Loucy (cell line): ENCODE measurements at regions not wholly inside any gene's neighbourhood (a gene's known extent, or its start where the extent isn't known, plus 50 kb on each side); places are given as distances from the start of the nearest gene placed in this dataset.

Source experiments
- H2AFZ ChIP-seq: fragments of 200-600 bp; sonication (generic); 2 replicates; pipeline ENCODE4 v1.6.0; 2016; ENCODE audit warnings: antibody characterized with exemption, mild to moderate bottlenecking, low read length, moderate library complexity
- H3F3A ChIP-seq: fragments of 200-600 bp; 2 replicates; pipeline ENCODE4 v1.6.0; 2016; ENCODE audit warnings: antibody characterized with exemption, low read depth, mild to moderate bottlenecking
- H3K27me3 ChIP-seq: fragments of 200-600 bp; sonication (generic); 2 replicates; pipeline ENCODE4 v1.6.1; 2014; ENCODE audit warnings: low read length, mild to moderate bottlenecking; ENCODE audit not compliant: insufficient read depth, poor library complexity, severe bottlenecking
- H3K36me3 ChIP-seq: fragments of 200-600 bp; sonication (generic); 2 replicates; pipeline ENCODE4 v1.6.1; 2016; ENCODE audit warnings: low read length; ENCODE audit not compliant: insufficient read depth
- H3K4me1 ChIP-seq: fragments of 200-600 bp; sonication (generic); 2 replicates; pipeline ENCODE4 v1.5.1; 2014; ENCODE audit warnings: low read length, mild to moderate bottlenecking; ENCODE audit not compliant: insufficient read depth, poor library complexity, severe bottlenecking
- H3K4me2 ChIP-seq: fragments of 200-600 bp; sonication (generic); 2 replicates; pipeline ENCODE4 v1.6.0; 2014; ENCODE audit warnings: antibody characterized with exemption, low read length, low read depth, mild to moderate bottlenecking; ENCODE audit not compliant: poor library complexity, severe bottlenecking
- H3K4me3 ChIP-seq: fragments of 200-600 bp; sonication (generic); 2 replicates; pipeline ENCODE4 v1.5.1; 2014; ENCODE audit warnings: low read length, mild to moderate bottlenecking, mixed read lengths; ENCODE audit not compliant: poor library complexity, severe bottlenecking
- H3K79me2 ChIP-seq: fragments of 200-600 bp; sonication (generic); 2 replicates; pipeline ENCODE4 v1.6.1; 2014; ENCODE audit warnings: low read length; ENCODE audit not compliant: insufficient read depth
- H3K9ac ChIP-seq: fragments of 200-600 bp; sonication (generic); 2 replicates; pipeline ENCODE4 v1.6.0; 2014; ENCODE audit warnings: mild to moderate bottlenecking, low read depth, low read length, moderate library complexity; ENCODE audit not compliant: poor library complexity, severe bottlenecking
- H3K9me2 ChIP-seq: fragments of 200-600 bp; sonication (generic); replicated peaks from 2 replicates; pipeline ENCODE4 v1.6.1; 2016; ENCODE audit warnings: low read depth, low read length, mixed read lengths
- H3K9me3 ChIP-seq: fragments of 200-600 bp; sonication (generic); 2 replicates; pipeline ENCODE4 v1.6.1; 2014; ENCODE audit warnings: mild to moderate bottlenecking, antibody characterized with exemption, low read length, low read depth; ENCODE audit not compliant: insufficient read depth
- H4K20me1 ChIP-seq: fragments of 200-600 bp; sonication (generic); 2 replicates; pipeline ENCODE4 v1.6.0; 2014; ENCODE audit warnings: antibody characterized with exemption, low read length, mild to moderate bottlenecking; ENCODE audit not compliant: insufficient read depth, poor library complexity, severe bottlenecking
- CTCF ChIP-seq: fragments of 200-600 bp; sonication (generic); conservative IDR thresholded peaks from 2 replicates; pipeline ENCODE4 v1.5.1; 2014; ENCODE audit warnings: mild to moderate bottlenecking, antibody characterized with exemption, low read length
- EZH2phosphoT487 ChIP-seq: fragments of 200-600 bp; IDR thresholded peaks from 2 replicates; pipeline ENCODE4 v1.6.1; 2018; ENCODE audit warnings: antibody characterized with exemption, mild to moderate bottlenecking, moderate library complexity, borderline replicate concordance

- H3K4me2 ChIP-seq, result no peak overlapping the region
- no peaks in the 10 kb centered on the region for H3K36me3 ChIP-seq
- no peaks in the 10 kb centered on the region for H3K9me2 ChIP-seq
- TF ChIP-seq EZH2phosphoT487 (no peak), CTCF (no peak)
- no peaks in the 10 kb centered on the region for H3K27me3 ChIP-seq
- H3K9ac ChIP-seq, result no peak overlapping the region
- H4K20me1 ChIP-seq, result no peaks in the 10 kb centered on the region
- no peaks in the 10 kb centered on the region for H3K79me2 ChIP-seq
- no peak overlapping the region for H2AFZ ChIP-seq
- no peaks in the 10 kb centered on the region for H3K4me1 ChIP-seq
- no peaks in the 10 kb centered on the region for H3F3A ChIP-seq
- no peak overlapping the region for H3K4me3 ChIP-seq
- H3K9me3 ChIP-seq, result no peaks in the 10 kb centered on the region
Observed at GRCh38 chr3:159881208-159881607, 107.4 kb upstream of the IL12A start.

GRCh38 chr3:159881828-159882309, 106.8 kb upstream of the IL12A start:
- Histone ChIP-seq H3K4me2 (no peak overlapping the region), H3K4me3 (no peak overlapping the region), H2AFZ (no peak overlapping the region), H4K20me1 (no peaks in the 10 kb centered on the region), H3K4me1 (no peaks in the 10 kb centered on the region), H3K9me2 (no peaks in the 10 kb centered on the region), H3K9ac (no peak overlapping the region), H3F3A (no peaks in the 10 kb centered on the region), H3K27me3 (no peaks in the 10 kb centered on the region), H3K79me2 (no peaks in the 10 kb centered on the region), H3K36me3 (no peaks in the 10 kb centered on the region), H3K9me3 (no peaks in the 10 kb centered on the region)
- TF ChIP-seq CTCF, result no peak
- TF ChIP-seq EZH2phosphoT487, result no peak

GRCh38 chr3:159882367-159882766, 106.3 kb upstream of the IL12A start:
- Histone ChIP-seq H3K27me3 (no peaks in the 10 kb centered on the region), H3F3A (no peaks in the 10 kb centered on the region), H3K9me3 (no peaks in the 10 kb centered on the region), H3K36me3 (no peaks in the 10 kb centered on the region), H2AFZ (no peak overlapping the region), H3K4me3 (no peak overlapping the region), H3K9me2 (no peaks in the 10 kb centered on the region), H3K4me1 (no peaks in the 10 kb centered on the region), H4K20me1 (no peaks in the 10 kb centered on the region), H3K4me2 (no peak overlapping the region), H3K79me2 (no peaks in the 10 kb centered on the region), H3K9ac (no peak overlapping the region)
- TF ChIP-seq EZH2phosphoT487, result no peak
- TF ChIP-seq CTCF, result no peak
